ENCODE measurements at regions not wholly inside any gene's neighbourhood (a gene's known extent, or its start where the extent isn't known, plus 50 kb on each side); places are given as distances from the start of the nearest gene placed in this dataset.

GRCh38 chr12:74193191-74193590 is 344.4 kb upstream of the ATXN7L3B start:
- H3K9ac ChIP-seq (ENCODE audit: low read length): no peak overlapping the region
- H3K4me2 ChIP-seq (ENCODE audit: low read length): no peak overlapping the region
- no peaks in the 10 kb centered on the region for H3K36me3 ChIP-seq (ENCODE audit: insufficient read depth, low read length)
- H3K27me3 ChIP-seq (ENCODE audit: insufficient read depth, low read length): no peaks in the 10 kb centered on the region
- H2AFZ ChIP-seq (ENCODE audit: low read length): no peak overlapping the region
- H3K79me2 ChIP-seq (ENCODE audit: insufficient read depth, low read length): no peaks in the 10 kb centered on the region
- H3K4me1 ChIP-seq (ENCODE audit: insufficient read depth, low read length, severe bottlenecking): no peaks in the 10 kb centered on the region
- no peaks in the 10 kb centered on the region for H3K9me3 ChIP-seq (ENCODE audit: low read length)
- no peaks in the 10 kb centered on the region for H3K9me2 ChIP-seq (ENCODE audit: low read depth, low read length)
- H3F3A ChIP-seq (ENCODE audit: insufficient read depth, low read length): no peaks in the 10 kb centered on the region
- H4K20me1 ChIP-seq (ENCODE audit: insufficient read depth, low read length): no peaks in the 10 kb centered on the region
- TF ChIP-seq EZH2 (IDR thresholded peaks at IDR 0.05; ENCODE audit: borderline replicate concordance, low read length) (no peak), CTCF (IDR thresholded peaks at IDR 0.05; ENCODE audit: low read length) (no peak)
- H3K4me3 ChIP-seq (ENCODE audit: low read depth, low read length, poor library complexity, severe bottlenecking): no peak overlapping the region
- no peak overlapping the region for H3K27ac ChIP-seq (ENCODE audit: low read depth, low read length, poor library complexity, severe bottlenecking)

DNA sequence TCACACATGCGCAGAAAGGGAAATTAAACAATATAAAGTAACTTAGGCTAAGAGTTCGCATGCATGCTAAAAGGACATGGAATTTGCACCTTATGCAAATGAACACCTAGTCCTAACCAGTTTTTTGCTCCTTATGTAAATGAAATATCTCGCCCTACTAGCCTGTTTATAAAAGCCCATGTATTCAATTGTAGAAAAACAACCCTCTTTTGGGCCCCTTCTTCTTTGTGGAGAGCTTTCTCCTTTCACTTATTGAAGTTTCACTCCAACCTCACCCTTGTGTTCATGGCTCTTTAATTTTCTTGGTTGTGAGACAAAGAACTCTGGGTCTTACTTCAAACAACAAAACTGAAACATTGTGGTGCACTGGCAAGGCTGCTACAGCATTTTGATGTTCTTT is 333.4 kb upstream of the ATXN7L3B start:
- Histone ChIP-seq H3F3A (ENCODE audit: insufficient read depth, low read length) (no peaks in the 10 kb centered on the region), H3K36me3 (ENCODE audit: insufficient read depth, low read length) (no peaks in the 10 kb centered on the region), H3K27ac (ENCODE audit: low read depth, low read length, poor library complexity, severe bottlenecking) (no peak overlapping the region), H3K4me3 (ENCODE audit: low read depth, low read length, poor library complexity, severe bottlenecking) (no peak overlapping the region), H3K79me2 (ENCODE audit: insufficient read depth, low read length) (no peaks in the 10 kb centered on the region), H3K4me1 (ENCODE audit: insufficient read depth, low read length, severe bottlenecking) (no peaks in the 10 kb centered on the region), H3K9me2 (ENCODE audit: low read depth, low read length) (no peaks in the 10 kb centered on the region), H3K9ac (ENCODE audit: low read length) (no peak overlapping the region), H4K20me1 (ENCODE audit: insufficient read depth, low read length) (no peaks in the 10 kb centered on the region), H3K27me3 (ENCODE audit: insufficient read depth, low read length) (no peaks in the 10 kb centered on the region), H3K9me3 (ENCODE audit: low read length) (no peaks in the 10 kb centered on the region), H3K4me2 (ENCODE audit: low read length) (no peak overlapping the region), H2AFZ (ENCODE audit: low read length) (no peak overlapping the region)
- TF ChIP-seq EZH2 (IDR thresholded peaks at IDR 0.05; ENCODE audit: borderline replicate concordance, low read length): no peak

DNA sequence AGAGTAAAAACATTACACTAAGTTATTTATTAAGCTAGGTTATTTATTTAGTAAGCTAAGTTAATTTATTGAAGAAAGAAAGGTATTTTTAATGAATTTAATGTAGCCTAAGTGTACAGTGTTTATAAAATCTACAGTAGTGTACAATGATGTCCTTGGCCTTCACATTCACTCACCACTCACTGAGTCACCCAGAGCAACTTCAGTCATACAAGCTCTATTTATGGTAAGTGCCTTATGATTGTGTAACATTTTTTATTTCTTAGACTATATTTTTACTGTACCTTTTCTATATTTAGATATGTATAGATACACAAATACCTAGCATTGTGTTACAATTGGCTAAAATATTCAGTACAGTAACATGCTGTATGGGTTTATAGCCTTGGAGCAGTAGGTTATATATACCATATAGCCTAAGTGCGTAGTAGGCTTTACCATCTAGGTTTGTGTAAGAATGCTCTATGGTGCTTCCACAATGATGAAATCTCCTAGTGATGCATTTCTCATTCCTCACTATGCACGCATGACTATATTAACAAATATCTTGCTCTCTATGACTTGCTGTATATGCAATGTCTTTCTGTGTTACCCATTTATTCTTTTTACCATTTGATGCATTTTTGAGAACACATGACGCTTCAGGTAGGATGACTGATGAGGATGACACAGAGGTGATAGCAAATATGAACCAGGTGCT is 309.6 kb upstream of the ATXN7L3B start:
- no peak overlapping the region for H3K4me3 ChIP-seq (ENCODE audit: low read depth, low read length, poor library complexity, severe bottlenecking)
- H4K20me1 ChIP-seq (ENCODE audit: insufficient read depth, low read length): no peaks in the 10 kb centered on the region
- H3K4me1 ChIP-seq (ENCODE audit: insufficient read depth, low read length, severe bottlenecking): no peaks in the 10 kb centered on the region
- H3K27me3 ChIP-seq (ENCODE audit: insufficient read depth, low read length): no peaks in the 10 kb centered on the region
- no peaks in the 10 kb centered on the region for H3F3A ChIP-seq (ENCODE audit: insufficient read depth, low read length)
- H3K36me3 ChIP-seq (ENCODE audit: insufficient read depth, low read length): no peaks in the 10 kb centered on the region
- no peak overlapping the region for H3K9ac ChIP-seq (ENCODE audit: low read length)
- H3K4me2 ChIP-seq (ENCODE audit: low read length): no peak overlapping the region
- no peaks in the 10 kb centered on the region for H3K9me3 ChIP-seq (ENCODE audit: low read length)
- H3K27ac ChIP-seq (ENCODE audit: low read depth, low read length, poor library complexity, severe bottlenecking): no peak overlapping the region
- no peaks in the 10 kb centered on the region for H3K9me2 ChIP-seq (ENCODE audit: low read depth, low read length)
- TF ChIP-seq EZH2 (IDR thresholded peaks at IDR 0.05; ENCODE audit: borderline replicate concordance, low read length) (no peak), CTCF (IDR thresholded peaks at IDR 0.05; ENCODE audit: low read length) (no peak)
- H2AFZ ChIP-seq (ENCODE audit: low read length): no peak overlapping the region
- H3K79me2 ChIP-seq (ENCODE audit: insufficient read depth, low read length): no peaks in the 10 kb centered on the region

DNA sequence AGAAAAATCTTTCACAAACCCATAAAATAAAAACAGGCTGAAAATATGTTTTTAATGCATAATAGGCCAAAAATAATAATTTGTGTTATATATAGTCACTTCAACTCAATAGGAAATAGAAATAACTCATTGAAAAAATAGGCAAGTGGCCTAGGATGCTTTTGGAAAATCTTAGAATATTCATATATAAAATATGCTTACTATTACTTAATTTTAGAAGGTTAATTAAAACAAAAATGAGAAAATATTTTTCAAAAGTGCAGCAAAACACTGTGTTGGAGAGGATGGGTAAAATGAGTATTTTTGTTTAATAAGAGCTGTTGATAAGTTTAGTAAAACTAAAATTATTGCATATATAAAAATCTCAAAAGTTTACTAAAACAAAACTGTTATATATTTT is 308.0 kb upstream of the ATXN7L3B start:
- no peaks in the 10 kb centered on the region for H3K79me2 ChIP-seq (ENCODE audit: insufficient read depth, low read length)
- TF ChIP-seq EZH2 (IDR thresholded peaks at IDR 0.05; ENCODE audit: borderline replicate concordance, low read length) (no peak), CTCF (IDR thresholded peaks at IDR 0.05; ENCODE audit: low read length) (no peak)
- H3K4me3 ChIP-seq (ENCODE audit: low read depth, low read length, poor library complexity, severe bottlenecking): no peak overlapping the region
- H3K9me3 ChIP-seq (ENCODE audit: low read length): no peaks in the 10 kb centered on the region
- H3K4me2 ChIP-seq (ENCODE audit: low read length): no peak overlapping the region
- H3F3A ChIP-seq (ENCODE audit: insufficient read depth, low read length): no peaks in the 10 kb centered on the region
- no peak overlapping the region for H3K27ac ChIP-seq (ENCODE audit: low read depth, low read length, poor library complexity, severe bottlenecking)
- no peak overlapping the region for H3K9ac ChIP-seq (ENCODE audit: low read length)
- no peaks in the 10 kb centered on the region for H3K27me3 ChIP-seq (ENCODE audit: insufficient read depth, low read length)
- H3K4me1 ChIP-seq (ENCODE audit: insufficient read depth, low read length, severe bottlenecking): no peaks in the 10 kb centered on the region
- no peaks in the 10 kb centered on the region for H4K20me1 ChIP-seq (ENCODE audit: insufficient read depth, low read length)
- no peaks in the 10 kb centered on the region for H3K9me2 ChIP-seq (ENCODE audit: low read depth, low read length)
- no peak overlapping the region for H2AFZ ChIP-seq (ENCODE audit: low read length)
- no peaks in the 10 kb centered on the region for H3K36me3 ChIP-seq (ENCODE audit: insufficient read depth, low read length)

Measured in OCI-LY1 (cell line).